CD8-positive, alpha-beta memory T cell (primary cell): ENCODE measurements at regions not wholly inside any gene's neighbourhood (a gene's known extent, or its start where the extent isn't known, plus 50 kb on each side); places are given as distances from the start of the nearest gene placed in this dataset.

Experiments
- CTCF ChIA-PET: fragments of 350-600 bp; sonication (Branson Sonifier 250); formaldehyde crosslinking; loops from one replicate; lab custom pipeline; 2021; ENCODE audit warnings: antibody characterized with exemption; lab: Charles Lee
- POLR2A ChIA-PET: fragments of 350-600 bp; sonication (Branson Sonifier 250); formaldehyde crosslinking; loops from one replicate; lab custom pipeline; 2021; ENCODE audit warnings: antibody characterized with exemption; lab: Charles Lee
- DNase-seq, 5 donors: peaks; one replicate each; pipeline versions ENCODE4 v3.0.0 to v3.0.0-alpha.2; 2020 to 2022; ENCODE audit warnings: mixed read lengths in 1 of 5
- H3K27ac ChIP-seq: one replicate; pipeline ENCODE4 v1.7.0; 2013; ENCODE audit warnings: low read depth, mild to moderate bottlenecking, low read length, moderate library complexity
- H3K27me3 ChIP-seq: 2 replicates; pipeline ENCODE4 v1.7.0; 2013; ENCODE audit warnings: low read length, mild to moderate bottlenecking; ENCODE audit not compliant: insufficient read depth, poor library complexity, severe bottlenecking
- H3K36me3 ChIP-seq: 2 replicates; pipeline ENCODE4 v1.7.0; 2013; ENCODE audit warnings: mild to moderate bottlenecking, low read length, moderate library complexity; ENCODE audit not compliant: insufficient read depth
- H3K4me1 ChIP-seq: 2 replicates; pipeline ENCODE4 v1.7.0; 2013; ENCODE audit warnings: mild to moderate bottlenecking, low read length, moderate library complexity; ENCODE audit not compliant: insufficient read depth
- H3K4me3 ChIP-seq: 2 replicates; pipeline ENCODE4 v1.7.0; 2013; ENCODE audit warnings: mild to moderate bottlenecking, low read length
- H3K9me3 ChIP-seq: 2 replicates; pipeline ENCODE4 v1.7.0; 2013; ENCODE audit warnings: mild to moderate bottlenecking, low read length
- H3K27ac Mint-ChIP-seq, 8 donors: one replicate each; pipeline ENCODE4 v1.8.0; 2020 to 2021; ENCODE audit warnings: mixed read lengths in 8 of 8, mild to moderate bottlenecking in 6 of 8, inconsistent platforms in 3 of 8, moderate library complexity in 3 of 8
- H3K27me3 Mint-ChIP-seq, 2 donors: one replicate each; pipeline ENCODE4 v1.8.0; 2020 to 2021; ENCODE audit warnings: mixed read lengths in 2 of 2, mild to moderate bottlenecking in 1 of 2, moderate library complexity in 1 of 2
- H3K36me3 Mint-ChIP-seq, 3 donors: one replicate each; pipeline ENCODE4 v1.8.0; 2020 to 2021; ENCODE audit warnings: mixed read lengths in 3 of 3, inconsistent platforms in 1 of 3, mild to moderate bottlenecking in 1 of 3
- H3K4me1 Mint-ChIP-seq, 3 donors: one replicate each; pipeline ENCODE4 v1.8.0; 2020 to 2021; ENCODE audit warnings: mixed read lengths in 3 of 3, inconsistent platforms in 1 of 3, mild to moderate bottlenecking in 1 of 3
- H3K4me3 Mint-ChIP-seq, 7 donors: one replicate each; pipeline ENCODE4 v1.8.0; 2020 to 2021; ENCODE audit warnings: mixed read lengths in 7 of 7, mild to moderate bottlenecking in 6 of 7, moderate library complexity in 4 of 7, inconsistent platforms in 2 of 7
- H3K9me3 Mint-ChIP-seq, 5 donors: one replicate each; pipeline ENCODE4 v1.8.0; 2020 to 2022; ENCODE audit warnings: mixed read lengths in 5 of 5, mild to moderate bottlenecking in 3 of 5, moderate library complexity in 2 of 5, inconsistent platforms in 1 of 5

DNA sequence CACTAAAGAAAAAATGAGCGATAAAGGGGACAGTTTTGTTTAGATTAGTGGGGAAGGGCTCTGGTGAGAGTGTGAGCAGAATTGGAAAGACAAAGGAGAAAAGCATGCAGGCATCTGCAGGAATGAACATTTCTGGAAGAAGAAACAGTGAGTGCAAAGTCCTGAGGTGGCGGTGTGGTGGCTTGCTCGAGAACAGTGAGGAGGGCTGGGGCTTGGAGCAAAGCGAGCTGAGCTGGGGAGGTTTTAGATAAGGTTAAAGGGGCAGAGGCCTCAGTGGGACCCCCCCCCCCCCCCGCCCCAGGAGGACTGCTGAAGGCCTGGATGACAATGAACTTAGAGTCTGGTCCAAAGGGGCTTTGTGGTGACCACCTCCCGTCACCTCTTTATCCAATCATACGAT is 202.7 kb upstream of the MVB12B start:
- Histone ChIP-seq H3K27ac (no peak overlapping the region), H3K27me3 (no peaks in the 10 kb centered on the region), H3K4me1 (no peaks in the 10 kb centered on the region), H3K9me3 (no peaks in the 10 kb centered on the region), H3K36me3 (no peaks in the 10 kb centered on the region), H3K4me3 (no peak overlapping the region)
- POLR2A ChIA-PET = no interaction called here
- no peaks in the 10 kb centered on the region for H3K36me3 Mint-ChIP-seq
- peaks cover 0 to 1% (median 0%) of the 10 kb centered on the region in 5 donors for H3K9me3 Mint-ChIP-seq
- H3K27me3 Mint-ChIP-seq = peaks cover 7 to 67% of the 10 kb centered on the region in 2 donors
- no peak overlapping the region for H3K27ac Mint-ChIP-seq
- DNase-seq = no peak
- no peaks in the 10 kb centered on the region for H3K4me1 Mint-ChIP-seq
- CTCF ChIA-PET = no interaction called here
- no peak overlapping the region for H3K4me3 Mint-ChIP-seq

DNA sequence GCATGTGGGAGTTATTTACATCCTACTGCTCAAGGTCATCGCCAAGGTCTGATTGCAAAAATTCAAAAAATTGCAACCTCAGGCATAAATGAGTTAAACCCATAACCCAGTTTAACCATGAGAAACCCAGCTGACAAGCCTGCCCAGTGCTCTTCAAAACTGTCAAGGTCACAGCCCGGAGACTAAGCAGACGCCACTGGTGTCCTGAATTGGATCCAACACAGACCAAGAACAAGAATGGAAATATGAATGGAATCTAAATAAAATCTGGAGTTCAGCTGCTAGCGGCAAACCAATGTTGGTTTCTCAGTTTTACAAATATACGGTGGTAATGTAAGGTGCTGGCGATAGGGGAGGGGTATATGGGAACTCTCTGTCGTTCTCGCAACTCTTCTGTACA is 201.5 kb upstream of the MVB12B start:
- POLR2A ChIA-PET = no interaction called here
- no peaks in the 10 kb centered on the region for H3K36me3 ChIP-seq
- H3K27ac ChIP-seq = no peak overlapping the region
- no peak overlapping the region for H3K4me3 ChIP-seq
- no peaks in the 10 kb centered on the region for H3K4me1 ChIP-seq
- no peaks in the 10 kb centered on the region for H3K27me3 ChIP-seq
- CTCF ChIA-PET = no interaction called here
- H3K4me1 Mint-ChIP-seq = no peaks in the 10 kb centered on the region
- no peak overlapping the region for H3K4me3 Mint-ChIP-seq
- no peak overlapping the region for H3K27ac Mint-ChIP-seq
- no peaks in the 10 kb centered on the region for H3K9me3 ChIP-seq
- peaks cover 0 to 1% (median 0%) of the 10 kb centered on the region in 5 donors for H3K9me3 Mint-ChIP-seq
- H3K36me3 Mint-ChIP-seq = no peaks in the 10 kb centered on the region
- peaks cover 7 to 73% of the 10 kb centered on the region in 2 donors for H3K27me3 Mint-ChIP-seq
- no peak for DNase-seq

DNA sequence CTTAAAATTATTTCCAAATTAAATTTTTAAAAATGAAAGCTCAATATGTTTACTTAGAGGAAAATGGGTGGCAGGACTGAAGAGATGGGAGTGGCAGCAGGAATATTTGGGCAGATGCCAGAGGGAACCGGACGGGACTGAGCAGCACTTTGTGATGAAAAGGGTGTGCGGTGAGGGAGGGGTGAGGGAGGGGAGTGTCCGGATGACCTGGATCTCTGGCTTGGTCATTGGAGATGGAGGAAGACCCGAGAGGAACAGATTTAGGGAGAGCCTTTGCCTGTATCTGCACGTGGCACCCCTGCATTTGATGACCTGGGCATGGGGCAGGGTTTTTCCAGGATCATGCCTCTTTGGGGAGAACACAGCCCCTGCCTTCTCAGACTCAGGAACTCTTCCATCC is 201.1 kb upstream of the MVB12B start:
- Histone ChIP-seq H3K4me3 (no peak overlapping the region), H3K27ac (no peak overlapping the region), H3K9me3 (no peaks in the 10 kb centered on the region), H3K4me1 (no peaks in the 10 kb centered on the region), H3K27me3 (no peaks in the 10 kb centered on the region), H3K36me3 (no peaks in the 10 kb centered on the region)
- Mint-ChIP-seq H3K4me1 (no peaks in the 10 kb centered on the region), H3K27ac (no peak overlapping the region), H3K27me3 (peaks cover 9 to 73% of the 10 kb centered on the region in 2 donors), H3K9me3 (peaks cover 0 to 1% (median 0%) of the 10 kb centered on the region in 5 donors), H3K4me3 (no peak overlapping the region), H3K36me3 (no peaks in the 10 kb centered on the region)
- DNase-seq = no peak
- POLR2A ChIA-PET = no interaction called here
- CTCF ChIA-PET = no interaction called here

DNA sequence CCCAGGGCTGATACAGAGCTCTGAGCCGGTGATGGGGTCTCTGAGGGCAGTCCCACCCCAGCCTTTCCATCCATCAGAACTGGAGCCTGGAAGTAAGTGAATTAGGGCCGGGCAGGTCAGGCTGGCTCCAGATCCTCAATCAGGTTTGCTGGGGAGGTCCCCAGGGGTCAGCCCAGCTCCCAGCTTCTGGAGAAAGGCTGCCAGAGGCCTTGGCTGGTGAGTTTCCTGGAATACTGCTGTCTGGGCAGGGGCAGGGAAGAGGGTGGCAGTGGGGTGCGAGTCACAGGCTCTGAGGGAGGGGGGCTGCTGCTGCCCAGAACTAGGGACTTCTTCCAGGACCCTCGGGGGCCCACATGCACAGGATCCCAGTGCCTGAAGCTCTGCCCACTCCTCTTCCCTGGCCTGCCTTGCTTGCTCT is 200.6 kb upstream of the MVB12B start:
- Mint-ChIP-seq H3K27ac (no peak overlapping the region), H3K4me1 (no peaks in the 10 kb centered on the region), H3K4me3 (no peak overlapping the region), H3K27me3 (peaks cover 11 to 75% of the 10 kb centered on the region in 2 donors), H3K36me3 (no peaks in the 10 kb centered on the region), H3K9me3 (peaks cover 0 to 1% (median 0%) of the 10 kb centered on the region in 5 donors)
- DNase-seq = no peak
- CTCF ChIA-PET = no interaction called here
- Histone ChIP-seq H3K27ac (no peak overlapping the region), H3K9me3 (no peaks in the 10 kb centered on the region), H3K4me3 (no peak overlapping the region), H3K27me3 (no peaks in the 10 kb centered on the region), H3K36me3 (no peaks in the 10 kb centered on the region), H3K4me1 (no peaks in the 10 kb centered on the region)
- POLR2A ChIA-PET = no interaction called here

DNA sequence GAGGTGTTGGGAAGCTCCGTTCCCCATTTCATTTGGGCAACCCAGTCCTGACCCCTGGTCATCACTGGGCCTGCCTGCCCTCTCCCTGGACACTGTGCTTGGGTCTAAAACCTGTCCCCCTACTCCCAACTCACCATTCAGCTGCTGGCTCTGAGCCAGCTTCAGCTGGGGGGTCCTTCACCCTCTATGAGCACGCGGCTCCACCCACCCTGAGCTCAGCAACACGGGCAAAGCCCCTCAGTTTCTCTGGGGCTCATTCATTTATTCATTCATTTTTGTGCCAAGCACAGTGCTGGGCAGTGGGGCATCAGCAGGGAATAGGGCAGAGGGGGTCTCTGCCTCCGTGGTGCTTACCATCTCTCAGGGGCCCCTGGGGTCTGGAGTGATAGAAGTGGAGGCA is 199.8 kb upstream of the MVB12B start:
- no peak for DNase-seq
- ChIA-PET CTCF (interaction anchor here (0.7 kb wide), 1 partner anchor 110 kb away, joined by 3 read pairs; no protein-coding TSS in a partner anchor), POLR2A (no interaction called here)
- no peak overlapping the region for H3K27ac ChIP-seq
- no peaks in the 10 kb centered on the region for H3K27me3 ChIP-seq
- H3K4me1 ChIP-seq = no peaks in the 10 kb centered on the region
- Mint-ChIP-seq H3K27ac (no peak overlapping the region), H3K4me1 (no peaks in the 10 kb centered on the region), H3K9me3 (peaks cover 0 to 1% (median 0%) of the 10 kb centered on the region in 5 donors), H3K4me3 (no peak overlapping the region), H3K27me3 (peaks cover 11 to 80% of the 10 kb centered on the region in 2 donors), H3K36me3 (no peaks in the 10 kb centered on the region)
- H3K9me3 ChIP-seq = no peaks in the 10 kb centered on the region
- H3K4me3 ChIP-seq = no peak overlapping the region
- H3K36me3 ChIP-seq = no peaks in the 10 kb centered on the region

DNA sequence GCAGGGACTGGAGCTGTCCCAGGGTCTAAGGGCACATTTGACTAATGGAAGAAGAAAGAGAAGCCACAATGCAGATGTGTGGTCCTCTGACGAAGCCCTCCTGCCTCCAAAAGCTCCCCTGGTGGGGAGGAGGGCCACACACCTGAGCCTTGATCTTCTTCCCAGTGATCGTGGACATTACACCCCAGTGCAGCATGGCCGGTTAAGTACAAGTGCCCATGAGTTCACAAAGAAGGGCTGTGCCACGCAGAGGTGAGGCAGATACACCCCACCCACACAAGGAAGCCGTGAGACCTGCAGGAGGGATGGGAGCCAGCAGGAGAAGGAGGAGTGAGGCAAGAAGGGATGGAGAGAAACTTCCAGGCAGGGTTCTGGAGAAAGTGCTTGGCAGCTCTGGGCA is 199.0 kb upstream of the MVB12B start:
- POLR2A ChIA-PET = no interaction called here
- peaks cover 0 to 1% (median 0%) of the 10 kb centered on the region in 5 donors for H3K9me3 Mint-ChIP-seq
- Histone ChIP-seq H3K9me3 (no peaks in the 10 kb centered on the region), H3K4me1 (no peaks in the 10 kb centered on the region), H3K27me3 (no peaks in the 10 kb centered on the region), H3K4me3 (no peak overlapping the region), H3K27ac (no peak overlapping the region), H3K36me3 (no peaks in the 10 kb centered on the region)
- H3K36me3 Mint-ChIP-seq = no peaks in the 10 kb centered on the region
- no peaks in the 10 kb centered on the region for H3K4me1 Mint-ChIP-seq
- no peak overlapping the region for H3K27ac Mint-ChIP-seq
- peaks cover 12 to 82% of the 10 kb centered on the region in 2 donors for H3K27me3 Mint-ChIP-seq
- DNase-seq = no peak
- no peak overlapping the region for H3K4me3 Mint-ChIP-seq
- CTCF ChIA-PET = no interaction called here

DNA sequence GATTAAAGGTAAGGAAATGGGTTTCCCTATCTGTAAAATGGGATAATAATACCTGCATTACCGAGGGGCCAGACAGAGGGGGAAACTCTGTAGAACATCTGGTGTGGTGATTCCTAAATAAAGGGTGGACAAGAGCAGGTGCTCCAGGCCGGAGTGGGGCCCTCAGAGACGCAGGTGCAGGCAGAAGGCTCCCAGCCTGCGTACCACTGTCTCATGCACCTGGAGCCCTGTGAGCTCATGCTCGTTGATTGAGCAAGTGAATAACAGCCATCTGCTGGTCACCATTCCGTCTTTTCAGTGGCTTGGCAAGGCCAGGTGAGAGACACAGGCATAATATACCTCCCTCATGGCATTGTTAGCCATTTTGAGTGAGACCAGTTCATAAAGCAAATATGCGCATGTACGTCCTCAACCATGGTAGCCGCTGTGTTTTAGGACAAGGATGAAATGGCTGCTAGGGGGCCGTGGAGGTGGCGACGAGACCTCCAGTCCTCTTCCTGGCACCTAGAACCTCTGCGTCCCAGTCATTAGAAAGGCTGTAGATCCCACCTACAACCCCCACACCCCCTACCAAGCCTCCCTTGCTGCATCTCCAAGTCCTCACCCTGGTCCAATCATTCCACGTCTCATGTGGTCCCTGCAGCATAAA is 198.0 kb upstream of the MVB12B start:
- Histone ChIP-seq H3K27me3 (no peaks in the 10 kb centered on the region), H3K36me3 (no peaks in the 10 kb centered on the region), H3K9me3 (no peaks in the 10 kb centered on the region), H3K4me1 (no peaks in the 10 kb centered on the region), H3K27ac (no peak overlapping the region), H3K4me3 (no peak overlapping the region)
- DNase-seq = no peak
- Mint-ChIP-seq H3K36me3 (no peaks in the 10 kb centered on the region), H3K9me3 (peaks cover 0 to 3% (median 0%) of the 10 kb centered on the region in 5 donors), H3K27me3 (peaks cover 14 to 81% of the 10 kb centered on the region in 2 donors), H3K4me1 (no peaks in the 10 kb centered on the region), H3K27ac (no peak overlapping the region), H3K4me3 (no peak overlapping the region)
- ChIA-PET CTCF (no interaction called here), POLR2A (no interaction called here)

DNA sequence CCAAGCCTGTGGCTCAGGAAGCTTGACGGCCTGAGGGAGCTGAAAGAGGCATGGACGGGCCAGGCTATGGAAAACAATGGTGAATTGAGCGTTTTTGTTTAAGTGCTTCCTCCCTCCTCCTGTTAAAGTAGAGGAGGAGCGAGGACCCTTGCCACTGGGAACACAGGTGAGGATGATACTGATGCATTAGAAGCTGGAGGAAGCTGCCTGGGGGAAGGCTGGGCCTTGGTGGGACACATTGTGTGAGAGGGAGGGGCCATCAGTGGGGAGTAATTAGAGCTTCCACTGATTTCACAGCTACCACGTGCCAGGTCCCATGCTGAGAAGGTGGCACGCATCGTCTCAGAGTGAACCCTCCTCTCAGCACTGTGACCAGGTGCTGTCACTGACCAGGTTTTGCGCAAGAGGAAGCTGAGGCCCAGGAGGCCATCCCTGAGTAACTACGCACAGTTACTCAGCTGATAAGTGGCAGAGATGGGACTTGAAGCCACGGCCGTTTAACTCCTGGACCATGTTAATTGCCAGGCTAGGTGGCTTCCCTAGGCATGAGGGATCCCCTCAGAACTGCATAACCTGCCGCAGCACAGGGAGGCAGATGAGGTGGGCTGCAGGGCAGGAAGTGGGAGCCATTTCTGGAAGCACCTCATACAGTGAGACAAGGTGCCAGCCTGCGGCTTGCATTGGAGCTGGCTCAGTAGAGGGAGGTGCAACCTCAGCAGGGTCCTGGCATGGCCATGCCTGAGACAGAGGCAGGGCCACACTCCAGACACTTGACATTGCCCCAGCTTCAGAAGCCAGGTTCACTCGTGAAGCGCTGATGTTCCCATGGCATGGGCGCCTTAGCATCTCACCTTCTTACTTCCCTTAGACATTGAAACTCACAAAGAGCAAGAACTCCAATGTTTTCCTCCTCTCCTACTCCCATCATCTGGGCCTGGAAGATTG is 195.3 kb upstream of the MVB12B start:
- no peaks in the 10 kb centered on the region for H3K4me1 Mint-ChIP-seq
- ChIA-PET POLR2A (no interaction called here), CTCF (no interaction called here)
- H3K27me3 Mint-ChIP-seq = peaks cover 12 to 77% of the 10 kb centered on the region in 2 donors
- no peak overlapping the region for H3K27ac ChIP-seq
- no peaks in the 10 kb centered on the region for H3K4me1 ChIP-seq
- no peaks in the 10 kb centered on the region for H3K27me3 ChIP-seq
- H3K9me3 Mint-ChIP-seq = peaks cover 0 to 9% (median 0%) of the 10 kb centered on the region in 5 donors
- DNase-seq = no peak
- H3K27ac Mint-ChIP-seq = peak overlapping the region in 1 of 8 donors; percentile 35
- no peaks in the 10 kb centered on the region for H3K36me3 ChIP-seq
- no peaks in the 10 kb centered on the region for H3K9me3 ChIP-seq
- H3K36me3 Mint-ChIP-seq = no peaks in the 10 kb centered on the region
- H3K4me3 Mint-ChIP-seq = no peak overlapping the region
- no peak overlapping the region for H3K4me3 ChIP-seq
